ENCODE measurements at regions not wholly inside any gene's neighbourhood (a gene's known extent, or its start where the extent isn't known, plus 50 kb on each side); places are given as distances from the start of the nearest gene placed in this dataset.

- Histone ChIP-seq H3K9me3 (ENCODE audit: insufficient read depth, low read depth, low read length) (peaks cover 3% of the 10 kb centered on the region), H3K36me3 (ENCODE audit: insufficient read depth, low read length) (no peaks in the 10 kb centered on the region), H3K4me1 (ENCODE audit: insufficient read depth, low read length) (no peaks in the 10 kb centered on the region), H3K4me3 (ENCODE audit: insufficient read depth, low read depth, low read length) (no peak overlapping the region), H3K27ac (ENCODE audit: low read depth, low read length) (no peak overlapping the region), H3K27me3 (ENCODE audit: insufficient read depth, low read length) (peaks cover 2% of the 10 kb centered on the region), H3K79me2 (ENCODE audit: insufficient read depth, low read length) (no peaks in the 10 kb centered on the region), H3K4me2 (ENCODE audit: low read length) (no peak overlapping the region), H4K20me1 (ENCODE audit: insufficient read depth, low read length) (no peaks in the 10 kb centered on the region), H3K9ac (ENCODE audit: low read length) (no peak overlapping the region), H2AFZ (ENCODE audit: low read depth, low read length) (no peak overlapping the region)
- no peaks in the 10 kb centered on the region for H3K4me1 Mint-ChIP-seq (ENCODE audit: low read depth, unreplicated experiment)
- H3K27ac Mint-ChIP-seq (ENCODE audit: unreplicated experiment) = no peak overlapping the region
- no peak overlapping the region for H3K4me3 Mint-ChIP-seq (ENCODE audit: unreplicated experiment)
- H3K9me3 Mint-ChIP-seq (ENCODE audit: unreplicated experiment) = no peaks in the 10 kb centered on the region
- TF ChIP-seq EZH2 (IDR thresholded peaks at IDR 0.05; ENCODE audit: insufficient read depth, low read length) = no peak
- TF ChIP-seq, protein P1, sequence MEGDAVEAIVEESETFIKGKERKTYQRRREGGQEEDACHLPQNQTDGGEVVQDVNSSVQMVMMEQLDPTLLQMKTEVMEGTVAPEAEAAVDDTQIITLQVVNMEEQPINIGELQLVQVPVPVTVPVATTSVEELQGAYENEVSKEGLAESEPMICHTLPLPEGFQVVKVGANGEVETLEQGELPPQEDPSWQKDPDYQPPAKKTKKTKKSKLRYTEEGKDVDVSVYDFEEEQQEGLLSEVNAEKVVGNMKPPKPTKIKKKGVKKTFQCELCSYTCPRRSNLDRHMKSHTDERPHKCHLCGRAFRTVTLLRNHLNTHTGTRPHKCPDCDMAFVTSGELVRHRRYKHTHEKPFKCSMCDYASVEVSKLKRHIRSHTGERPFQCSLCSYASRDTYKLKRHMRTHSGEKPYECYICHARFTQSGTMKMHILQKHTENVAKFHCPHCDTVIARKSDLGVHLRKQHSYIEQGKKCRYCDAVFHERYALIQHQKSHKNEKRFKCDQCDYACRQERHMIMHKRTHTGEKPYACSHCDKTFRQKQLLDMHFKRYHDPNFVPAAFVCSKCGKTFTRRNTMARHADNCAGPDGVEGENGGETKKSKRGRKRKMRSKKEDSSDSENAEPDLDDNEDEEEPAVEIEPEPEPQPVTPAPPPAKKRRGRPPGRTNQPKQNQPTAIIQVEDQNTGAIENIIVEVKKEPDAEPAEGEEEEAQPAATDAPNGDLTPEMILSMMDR (IDR thresholded peaks at IDR 0.05; ENCODE audit: insufficient read depth, low read depth, low read length) = no peak
- FAIRE-seq (no peak), DNase-seq (ENCODE audit: low read depth) (no peak)
- H3K27me3 Mint-ChIP-seq (ENCODE audit: low read depth, unreplicated experiment) = peaks cover 34% of the 10 kb centered on the region
- H3K36me3 Mint-ChIP-seq (ENCODE audit: low read depth, unreplicated experiment) = no peaks in the 10 kb centered on the region
These were observed 109.5 kb downstream of the SNX5 start for GRCh38 chr20:17859002-17859615.

DNA sequence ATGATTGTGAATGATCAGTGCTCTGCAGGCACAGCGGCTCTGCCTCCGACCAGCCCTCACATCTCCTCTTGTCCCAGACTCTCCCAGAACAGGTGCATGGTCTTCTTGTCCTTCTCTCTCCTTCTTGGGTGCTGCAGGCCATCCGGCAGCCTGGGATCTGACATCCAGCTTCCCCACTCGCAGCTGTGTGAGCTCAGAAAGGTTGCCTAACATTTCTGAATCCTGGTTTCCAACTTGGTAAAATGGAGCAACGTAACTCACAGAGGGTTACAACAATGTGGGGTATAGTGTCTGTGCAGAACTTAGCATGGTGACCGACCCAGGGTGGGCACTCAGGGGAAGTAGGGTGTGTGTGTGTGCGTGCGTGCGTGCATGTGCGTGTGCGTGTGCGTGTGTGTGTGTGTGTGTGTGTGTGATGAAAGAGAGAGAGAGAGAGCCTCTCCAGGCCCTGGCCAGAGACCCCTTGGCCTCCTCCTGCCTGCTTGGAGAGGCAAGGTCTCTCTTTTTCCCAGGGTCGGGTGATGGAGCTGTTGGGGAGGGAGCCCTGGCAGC is 110.1 kb downstream of the SNX5 start:
- Mint-ChIP-seq H3K27ac (ENCODE audit: unreplicated experiment) (no peak overlapping the region), H3K27me3 (ENCODE audit: low read depth, unreplicated experiment) (peaks cover 34% of the 10 kb centered on the region), H3K36me3 (ENCODE audit: low read depth, unreplicated experiment) (no peaks in the 10 kb centered on the region), H3K4me1 (ENCODE audit: low read depth, unreplicated experiment) (no peaks in the 10 kb centered on the region), H3K4me3 (ENCODE audit: unreplicated experiment) (no peak overlapping the region), H3K9me3 (ENCODE audit: unreplicated experiment) (no peaks in the 10 kb centered on the region)
- Histone ChIP-seq H3K4me2 (ENCODE audit: low read length) (no peak overlapping the region), H2AFZ (ENCODE audit: low read depth, low read length) (no peak overlapping the region), H3K9ac (ENCODE audit: low read length) (no peak overlapping the region), H3K79me2 (ENCODE audit: insufficient read depth, low read length) (no peaks in the 10 kb centered on the region), H3K36me3 (ENCODE audit: insufficient read depth, low read length) (no peaks in the 10 kb centered on the region), H4K20me1 (ENCODE audit: insufficient read depth, low read length) (no peaks in the 10 kb centered on the region), H3K27ac (ENCODE audit: low read depth, low read length) (no peak overlapping the region), H3K4me1 (ENCODE audit: insufficient read depth, low read length) (no peaks in the 10 kb centered on the region), H3K9me3 (ENCODE audit: insufficient read depth, low read depth, low read length) (peaks cover 3% of the 10 kb centered on the region), H3K4me3 (ENCODE audit: insufficient read depth, low read depth, low read length) (no peak overlapping the region), H3K27me3 (ENCODE audit: insufficient read depth, low read length) (peaks cover 2% of the 10 kb centered on the region)
- TF ChIP-seq EZH2 (IDR thresholded peaks at IDR 0.05; ENCODE audit: insufficient read depth, low read length) = no peak
- no peak for FAIRE-seq
- DNase-seq (ENCODE audit: low read depth) = no peak

- FAIRE-seq (no peak), DNase-seq (ENCODE audit: low read depth) (no peak)
- H3K36me3 ChIP-seq (ENCODE audit: insufficient read depth, low read length) = no peaks in the 10 kb centered on the region
- no peaks in the 10 kb centered on the region for H3K36me3 Mint-ChIP-seq (ENCODE audit: low read depth, unreplicated experiment)
- peaks cover 3% of the 10 kb centered on the region for H3K9me3 ChIP-seq (ENCODE audit: insufficient read depth, low read depth, low read length)
- no peak overlapping the region for H2AFZ ChIP-seq (ENCODE audit: low read depth, low read length)
- H4K20me1 ChIP-seq (ENCODE audit: insufficient read depth, low read length) = no peaks in the 10 kb centered on the region
- H3K27me3 ChIP-seq (ENCODE audit: insufficient read depth, low read length) = no peaks in the 10 kb centered on the region
- no peaks in the 10 kb centered on the region for H3K79me2 ChIP-seq (ENCODE audit: insufficient read depth, low read length)
- no peak overlapping the region for H3K4me2 ChIP-seq (ENCODE audit: low read length)
- H3K9ac ChIP-seq (ENCODE audit: low read length) = no peak overlapping the region
- TF ChIP-seq, protein P1 (IDR thresholded peaks at IDR 0.05; ENCODE audit: insufficient read depth, low read depth, low read length) = no peak
- TF ChIP-seq EZH2 (IDR thresholded peaks at IDR 0.05; ENCODE audit: insufficient read depth, low read length) = no peak
- H3K4me3 Mint-ChIP-seq (ENCODE audit: unreplicated experiment) = no peak overlapping the region
- H3K27ac ChIP-seq (ENCODE audit: low read depth, low read length) = no peak overlapping the region
- no peak overlapping the region for H3K27ac Mint-ChIP-seq (ENCODE audit: unreplicated experiment)
- H3K27me3 Mint-ChIP-seq (ENCODE audit: low read depth, unreplicated experiment) = peaks cover 31% of the 10 kb centered on the region
- no peaks in the 10 kb centered on the region for H3K4me1 Mint-ChIP-seq (ENCODE audit: low read depth, unreplicated experiment)
- no peaks in the 10 kb centered on the region for H3K4me1 ChIP-seq (ENCODE audit: insufficient read depth, low read length)
- no peaks in the 10 kb centered on the region for H3K9me3 Mint-ChIP-seq (ENCODE audit: unreplicated experiment)
- H3K4me3 ChIP-seq (ENCODE audit: insufficient read depth, low read depth, low read length) = no peak overlapping the region
These were observed 110.8 kb downstream of the SNX5 start for GRCh38 chr20:17857639-17858449.
